HFFc6 (cell line): ENCODE measurements at regions not wholly inside any gene's neighbourhood (a gene's known extent, or its start where the extent isn't known, plus 50 kb on each side); places are given as distances from the start of the nearest gene placed in this dataset.

Experiments
- DNase-seq: peaks from one replicate; pipeline ENCODE4 v3.0.0-alpha.2; 2018
- H3K27ac Mint-ChIP-seq: 2 replicates; pipeline ENCODE4 v1.8.0; 2020; ENCODE audit warnings: mild to moderate bottlenecking, mixed read lengths
- H3K27me3 Mint-ChIP-seq: 2 replicates; pipeline ENCODE4 v1.8.0; 2021; ENCODE audit warnings: mild to moderate bottlenecking, moderate library complexity, mixed read lengths; ENCODE audit not compliant: insufficient read depth
- H3K36me3 Mint-ChIP-seq: 2 replicates; pipeline ENCODE4 v1.8.0; 2021; ENCODE audit warnings: low read depth, mixed read lengths
- H3K4me1 Mint-ChIP-seq: 2 replicates; pipeline ENCODE4 v1.8.0; 2020; ENCODE audit warnings: low read depth, mixed read lengths
- H3K4me3 Mint-ChIP-seq: 2 replicates; pipeline ENCODE4 v1.8.0; 2020; ENCODE audit warnings: mild to moderate bottlenecking, moderate library complexity, mixed read lengths
- H3K9me3 Mint-ChIP-seq: 2 replicates; pipeline ENCODE4 v1.8.0; 2020; ENCODE audit warnings: mild to moderate bottlenecking, mixed read lengths
- CTCF ChIP-seq: fragments of 200-600 bp; sonication (generic); IDR thresholded peaks from 2 replicates; pipeline ENCODE4 v1.5.0; 2021; ENCODE audit warnings: antibody characterized with exemption, mild to moderate bottlenecking

GRCh38 chr7:21028599-21028998, 241.9 kb upstream of the SP8 start:
- no peak overlapping the region for H3K27ac Mint-ChIP-seq
- H3K36me3 Mint-ChIP-seq, result no peaks in the 10 kb centered on the region
- TF ChIP-seq CTCF, result no peak
- H3K4me3 Mint-ChIP-seq, result no peak overlapping the region
- no peak for DNase-seq
- peaks cover 27% of the 10 kb centered on the region for H3K9me3 Mint-ChIP-seq
- no peaks in the 10 kb centered on the region for H3K4me1 Mint-ChIP-seq
- no peaks in the 10 kb centered on the region; the same call in 1 of the 2 replicates for H3K27me3 Mint-ChIP-seq

GRCh38 chr7:21029006-21029405, 242.3 kb upstream of the SP8 start:
- no peak overlapping the region for H3K4me3 Mint-ChIP-seq
- H3K9me3 Mint-ChIP-seq, result peaks cover 23% of the 10 kb centered on the region; the same call in 1 of the 2 replicates
- no peak for TF ChIP-seq CTCF
- no peaks in the 10 kb centered on the region; the same call in 1 of the 2 replicates for H3K27me3 Mint-ChIP-seq
- H3K27ac Mint-ChIP-seq, result no peak overlapping the region
- no peaks in the 10 kb centered on the region for H3K36me3 Mint-ChIP-seq
- H3K4me1 Mint-ChIP-seq, result no peaks in the 10 kb centered on the region
- no peak for DNase-seq

GRCh38 chr7:21030237-21030871, 243.7 kb upstream of the SP8 start:
- H3K27ac Mint-ChIP-seq, result no peak overlapping the region
- H3K9me3 Mint-ChIP-seq, result peaks cover 22% of the 10 kb centered on the region
- no peaks in the 10 kb centered on the region; the same call in 1 of the 2 replicates for H3K27me3 Mint-ChIP-seq
- H3K36me3 Mint-ChIP-seq, result no peaks in the 10 kb centered on the region
- H3K4me3 Mint-ChIP-seq, result no peak overlapping the region
- no peak for TF ChIP-seq CTCF
- DNase-seq, result no peak
- no peaks in the 10 kb centered on the region for H3K4me1 Mint-ChIP-seq

- Mint-ChIP-seq H3K9me3 (peaks cover 71% of the 10 kb centered on the region), H3K27ac (no peak overlapping the region), H3K27me3 (no peaks in the 10 kb centered on the region), H3K36me3 (peaks cover 6% of the 10 kb centered on the region; the same call in 1 of the 2 replicates), H3K4me1 (no peaks in the 10 kb centered on the region), H3K4me3 (no peak overlapping the region)
- no peak for TF ChIP-seq CTCF
- DNase-seq, result no peak
These were observed 254.6 kb upstream of the SP8 start for GRCh38 chr7:21041252-21041651.

- Mint-ChIP-seq H3K4me3 (no peak overlapping the region), H3K9me3 (peaks cover 66% of the 10 kb centered on the region), H3K36me3 (peaks cover 6% of the 10 kb centered on the region; the same call in 1 of the 2 replicates), H3K27me3 (no peaks in the 10 kb centered on the region), H3K27ac (no peak overlapping the region), H3K4me1 (no peaks in the 10 kb centered on the region)
- no peak for TF ChIP-seq CTCF
- DNase-seq, result no peak
These were observed 255.0 kb upstream of the SP8 start for GRCh38 chr7:21041666-21042065.

- no peak overlapping the region for H3K4me3 Mint-ChIP-seq
- no peak overlapping the region for H3K27ac Mint-ChIP-seq
- DNase-seq, result no peak
- no peak for TF ChIP-seq CTCF
- no peaks in the 10 kb centered on the region for H3K36me3 Mint-ChIP-seq
- H3K4me1 Mint-ChIP-seq, result no peaks in the 10 kb centered on the region
- no peaks in the 10 kb centered on the region for H3K27me3 Mint-ChIP-seq
- H3K9me3 Mint-ChIP-seq, result peaks cover 39% of the 10 kb centered on the region
These were observed 257.7 kb upstream of the SP8 start for GRCh38 chr7:21044384-21044783.
